ENCODE measurements at regions not wholly inside any gene's neighbourhood (a gene's known extent, or its start where the extent isn't known, plus 50 kb on each side); places are given as distances from the start of the nearest gene placed in this dataset.

DNA sequence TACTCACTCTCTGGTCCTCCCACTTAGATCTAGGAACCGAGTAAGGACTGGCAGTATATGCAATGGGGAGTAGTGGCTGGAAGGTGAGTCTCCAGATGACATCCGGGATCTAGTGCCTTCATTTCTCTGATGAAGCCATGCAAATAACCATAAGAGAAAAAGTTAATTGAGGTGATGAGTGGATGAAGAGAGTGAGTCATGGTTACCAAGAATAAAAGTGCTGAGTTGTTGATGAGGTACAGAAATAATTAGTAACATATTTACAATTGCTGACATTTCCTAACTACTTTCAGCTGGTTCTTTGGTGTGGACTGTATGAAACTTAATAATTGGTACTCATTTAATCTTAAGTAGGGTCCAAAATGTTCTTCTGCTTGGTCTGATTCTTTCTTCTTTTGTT lies 146.7 kb upstream of the PITX2 start:
- Mint-ChIP-seq H3K27ac (no peak overlapping the region), H3K27me3 (ENCODE audit: low read depth) (no peaks in the 10 kb centered on the region), H3K4me3 (no peak overlapping the region), H3K4me1 (no peaks in the 10 kb centered on the region), H3K36me3 (no peaks in the 10 kb centered on the region), H3K9me3 (peaks cover 15% of the 10 kb centered on the region)
- TF ChIP-seq, protein P1, sequence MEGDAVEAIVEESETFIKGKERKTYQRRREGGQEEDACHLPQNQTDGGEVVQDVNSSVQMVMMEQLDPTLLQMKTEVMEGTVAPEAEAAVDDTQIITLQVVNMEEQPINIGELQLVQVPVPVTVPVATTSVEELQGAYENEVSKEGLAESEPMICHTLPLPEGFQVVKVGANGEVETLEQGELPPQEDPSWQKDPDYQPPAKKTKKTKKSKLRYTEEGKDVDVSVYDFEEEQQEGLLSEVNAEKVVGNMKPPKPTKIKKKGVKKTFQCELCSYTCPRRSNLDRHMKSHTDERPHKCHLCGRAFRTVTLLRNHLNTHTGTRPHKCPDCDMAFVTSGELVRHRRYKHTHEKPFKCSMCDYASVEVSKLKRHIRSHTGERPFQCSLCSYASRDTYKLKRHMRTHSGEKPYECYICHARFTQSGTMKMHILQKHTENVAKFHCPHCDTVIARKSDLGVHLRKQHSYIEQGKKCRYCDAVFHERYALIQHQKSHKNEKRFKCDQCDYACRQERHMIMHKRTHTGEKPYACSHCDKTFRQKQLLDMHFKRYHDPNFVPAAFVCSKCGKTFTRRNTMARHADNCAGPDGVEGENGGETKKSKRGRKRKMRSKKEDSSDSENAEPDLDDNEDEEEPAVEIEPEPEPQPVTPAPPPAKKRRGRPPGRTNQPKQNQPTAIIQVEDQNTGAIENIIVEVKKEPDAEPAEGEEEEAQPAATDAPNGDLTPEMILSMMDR (IDR thresholded peaks at IDR 0.05; ENCODE audit: unreplicated experiment): no peak
- DNase-seq (ENCODE audit: low spot score in 2 of 2, unreplicated experiment in 2 of 2): no peak

- Mint-ChIP-seq H3K27ac (no peak overlapping the region), H3K36me3 (no peaks in the 10 kb centered on the region), H3K9me3 (peaks cover 15% of the 10 kb centered on the region), H3K4me1 (no peaks in the 10 kb centered on the region), H3K27me3 (ENCODE audit: low read depth) (no peaks in the 10 kb centered on the region), H3K4me3 (no peak overlapping the region)
- TF ChIP-seq, protein P1 (IDR thresholded peaks at IDR 0.05; ENCODE audit: unreplicated experiment): no peak
- DNase-seq (ENCODE audit: low spot score in 2 of 2, unreplicated experiment in 2 of 2): no peak
These were observed 147.5 kb upstream of the PITX2 start for GRCh38 chr4:110770353-110770752.

DNA sequence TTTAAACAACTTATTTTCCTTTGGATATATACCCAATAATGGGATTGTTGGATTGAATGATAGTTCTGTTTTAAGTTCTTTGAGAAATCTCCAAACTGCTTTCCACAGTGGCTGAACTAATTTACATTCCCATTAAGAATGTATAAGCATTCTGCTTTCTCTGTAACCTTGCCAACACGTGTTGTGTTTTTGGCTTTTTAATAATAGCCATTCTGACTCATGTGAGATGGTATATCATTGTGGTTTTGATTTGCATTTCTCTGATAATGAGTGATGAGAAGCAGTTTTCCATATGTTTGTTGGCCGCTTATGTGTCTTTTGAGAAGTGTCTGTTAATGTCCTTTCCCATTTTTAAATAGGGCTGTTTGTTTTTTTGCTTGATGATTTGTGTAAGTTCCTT lies 155.6 kb upstream of the PITX2 start:
- peaks cover 11% of the 10 kb centered on the region for H3K9me3 Mint-ChIP-seq
- H3K4me1 Mint-ChIP-seq: peaks cover 5% of the 10 kb centered on the region
- TF ChIP-seq, protein P1 (IDR thresholded peaks at IDR 0.05; ENCODE audit: unreplicated experiment): no peak
- DNase-seq (ENCODE audit: low spot score in 2 of 2, unreplicated experiment in 2 of 2): no peak
- no peak overlapping the region for H3K27ac Mint-ChIP-seq
- no peak overlapping the region for H3K4me3 Mint-ChIP-seq
- no peaks in the 10 kb centered on the region for H3K27me3 Mint-ChIP-seq (ENCODE audit: low read depth)
- H3K36me3 Mint-ChIP-seq: no peaks in the 10 kb centered on the region

DNA sequence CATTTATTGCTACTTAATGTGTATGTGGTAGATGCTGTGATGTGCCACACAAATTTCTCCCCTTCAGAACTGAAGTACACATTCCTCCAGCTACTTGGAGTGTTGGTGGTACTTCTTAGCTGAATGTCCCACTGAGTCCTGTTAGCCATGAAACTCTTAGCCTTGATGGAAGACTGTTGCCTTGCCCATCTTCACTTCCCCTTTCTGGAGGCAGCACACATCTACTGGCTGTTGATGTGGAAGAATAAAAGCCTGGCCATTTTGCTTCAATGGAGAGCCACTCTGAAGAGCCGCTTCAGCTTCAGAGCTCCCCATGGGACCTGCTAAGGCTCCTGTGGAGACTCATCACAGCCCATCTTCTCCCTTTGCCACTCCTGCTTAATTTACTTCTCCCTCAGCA lies 157.7 kb upstream of the PITX2 start:
- DNase-seq (ENCODE audit: low spot score in 2 of 2, unreplicated experiment in 2 of 2): no peak
- peaks cover 10% of the 10 kb centered on the region for H3K4me1 Mint-ChIP-seq
- TF ChIP-seq, protein P1 (IDR thresholded peaks at IDR 0.05; ENCODE audit: unreplicated experiment): no peak
- no peak overlapping the region for H3K4me3 Mint-ChIP-seq
- H3K27ac Mint-ChIP-seq: no peak overlapping the region
- peaks cover 11% of the 10 kb centered on the region for H3K9me3 Mint-ChIP-seq
- H3K36me3 Mint-ChIP-seq: no peaks in the 10 kb centered on the region
- no peaks in the 10 kb centered on the region for H3K27me3 Mint-ChIP-seq (ENCODE audit: low read depth)

GRCh38 chr4:110781944-110782343 lies 159.1 kb upstream of the PITX2 start:
- Mint-ChIP-seq H3K27me3 (ENCODE audit: low read depth) (no peaks in the 10 kb centered on the region), H3K4me3 (no peak overlapping the region), H3K36me3 (no peaks in the 10 kb centered on the region), H3K9me3 (peaks cover 11% of the 10 kb centered on the region), H3K4me1 (peaks cover 15% of the 10 kb centered on the region), H3K27ac (no peak overlapping the region)
- DNase-seq (ENCODE audit: low spot score in 2 of 2, unreplicated experiment in 2 of 2): no peak
- TF ChIP-seq, protein P1 (IDR thresholded peaks at IDR 0.05; ENCODE audit: unreplicated experiment): no peak

DNA sequence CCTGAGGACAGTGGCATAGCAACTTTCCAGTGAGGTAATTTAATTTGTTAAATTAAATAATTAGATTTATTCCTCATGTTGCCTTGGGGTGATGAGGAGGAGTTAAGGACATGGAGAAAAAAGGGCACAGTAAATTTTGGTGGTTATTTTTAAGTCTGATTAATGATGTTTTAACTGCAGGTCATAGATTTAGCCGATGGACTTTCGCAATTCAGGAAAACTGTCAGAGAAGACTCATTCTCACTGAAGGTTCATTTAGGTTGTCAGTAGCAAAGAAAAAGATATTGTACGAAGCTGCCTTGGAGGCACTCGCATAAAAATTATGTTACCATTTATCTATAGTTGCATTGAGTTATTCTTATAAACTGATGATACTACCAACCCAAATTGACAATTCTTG lies 164.2 kb upstream of the PITX2 start:
- DNase-seq (ENCODE audit: low spot score in 2 of 2, unreplicated experiment in 2 of 2): no peak
- H3K9me3 Mint-ChIP-seq: no peaks in the 10 kb centered on the region
- peak overlapping the region; percentile 7 for H3K27ac Mint-ChIP-seq

More for the DNA sequence above, 164.2 kb upstream of the PITX2 start:
- TF ChIP-seq, protein P1 (IDR thresholded peaks at IDR 0.05; ENCODE audit: unreplicated experiment): no peak
- Mint-ChIP-seq H3K36me3 (no peaks in the 10 kb centered on the region), H3K4me3 (no peak overlapping the region), H3K27me3 (ENCODE audit: low read depth) (no peaks in the 10 kb centered on the region), H3K4me1 (peaks cover 41% of the 10 kb centered on the region)
